ENCODE measurements at regions not wholly inside any gene's neighbourhood (a gene's known extent, or its start where the extent isn't known, plus 50 kb on each side); places are given as distances from the start of the nearest gene placed in this dataset.
"Not testable (repeated sequence)": the region's sequence is repeated elsewhere in the genome, so short reads cannot be mapped to it uniquely, and the experiment has no call there.

GRCh38 chr4:65007841-65008439 lies 598.7 kb upstream of the TECRL start:
- in situ Hi-C loops (cut with HindIII; ENCODE audit: low sequenced_read_pairs), result no loop called here

DNA sequence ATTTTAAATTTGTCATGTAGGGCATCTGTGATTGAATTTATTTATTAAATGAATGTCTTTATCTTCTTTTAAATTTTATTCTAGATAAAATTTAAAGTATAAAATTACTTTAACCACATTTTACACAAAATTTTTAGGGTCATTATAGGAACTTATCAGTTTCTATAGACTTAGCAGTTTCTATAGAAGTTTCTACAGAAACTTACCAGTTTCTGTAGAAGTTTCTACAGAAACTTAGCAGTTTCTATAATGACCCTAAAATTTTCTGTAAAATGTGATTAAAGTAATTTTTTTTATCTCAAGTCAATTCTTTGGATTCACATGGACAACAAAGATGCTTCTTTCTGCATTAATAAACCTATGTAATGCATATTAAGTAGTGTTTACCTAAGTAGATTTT lies 565.9 kb upstream of the TECRL start:
- in situ Hi-C loops (cut with HindIII; ENCODE audit: low sequenced_read_pairs), result no loop called here

DNA sequence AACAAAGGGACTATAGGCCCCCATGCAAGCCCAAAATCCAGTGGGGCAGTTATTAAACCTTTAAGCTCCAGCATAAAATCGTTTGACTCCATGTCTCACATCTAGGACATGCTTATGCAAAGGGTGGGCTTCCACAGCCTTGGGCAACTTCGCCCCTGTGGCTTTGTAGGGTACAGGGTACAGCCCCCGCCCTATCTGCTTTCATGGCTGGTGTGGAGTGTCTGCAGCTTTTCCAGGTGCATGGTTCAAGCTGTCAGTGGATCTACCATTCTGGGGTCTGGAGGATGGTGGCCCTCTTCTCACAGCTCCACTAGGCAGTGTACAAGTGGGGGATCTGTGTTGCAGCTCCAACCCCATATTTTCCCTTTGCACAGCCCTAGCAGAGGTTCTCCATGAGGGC lies 559.8 kb upstream of the TECRL start:
- in situ Hi-C loops (cut with HindIII; ENCODE audit: low sequenced_read_pairs), result no loop called here

DNA sequence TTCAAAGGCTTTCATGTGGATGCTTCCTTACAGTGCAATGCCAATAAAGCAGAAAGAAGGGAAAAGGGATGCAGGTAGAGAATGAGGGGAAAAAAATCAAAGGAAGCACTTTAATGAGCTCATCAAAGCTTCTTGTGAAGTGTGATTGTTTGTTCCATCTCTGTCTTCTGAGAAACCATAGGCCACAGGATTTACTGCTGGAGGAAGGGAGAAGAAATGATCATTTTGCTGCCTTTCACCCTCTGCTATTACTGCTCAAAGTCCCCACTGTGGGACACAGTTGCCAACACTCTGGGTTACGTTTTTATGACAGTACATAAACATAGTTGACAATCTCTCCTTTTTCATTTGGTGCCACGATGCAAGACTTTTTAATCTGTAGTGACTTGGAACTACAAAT lies 558.0 kb upstream of the TECRL start:
- in situ Hi-C loops (cut with HindIII; ENCODE audit: low sequenced_read_pairs), result no loop called here

- in situ Hi-C loops (cut with HindIII; ENCODE audit: low sequenced_read_pairs), result no loop called here
These were observed 551.3 kb upstream of the TECRL start for GRCh38 chr4:64960516-64960915.

- in situ Hi-C loops (cut with HindIII; ENCODE audit: low sequenced_read_pairs), result no loop called here
These were observed 531.4 kb upstream of the TECRL start for GRCh38 chr4:64940698-64941097.

DNA sequence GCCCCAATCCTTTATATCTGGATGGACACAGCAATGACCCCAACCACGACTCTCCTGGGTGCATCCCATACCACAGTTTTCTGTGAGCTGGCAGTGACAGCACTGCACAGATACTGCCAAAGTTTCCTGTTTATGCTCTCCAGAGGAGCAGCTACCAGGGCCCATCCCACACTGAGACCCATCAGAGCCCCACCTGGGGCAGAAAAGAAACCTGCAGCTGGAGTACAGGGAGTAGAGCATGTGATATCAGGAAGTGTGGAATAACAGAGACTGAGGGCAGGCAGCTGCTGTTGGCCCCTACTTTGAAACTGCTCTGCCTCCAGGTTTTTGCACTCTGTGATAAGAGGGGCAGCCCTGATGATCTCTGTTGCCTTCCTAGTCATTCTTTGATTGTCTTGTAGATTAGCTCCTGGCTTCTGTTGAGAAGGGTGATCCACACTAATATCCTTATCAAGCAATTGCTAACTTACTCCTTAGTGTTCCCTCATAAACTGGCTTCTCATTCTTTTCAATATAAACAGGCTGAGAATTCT lies 526.3 kb upstream of the TECRL start:
- in situ Hi-C loops (cut with HindIII; ENCODE audit: low sequenced_read_pairs), result no loop called here

DNA sequence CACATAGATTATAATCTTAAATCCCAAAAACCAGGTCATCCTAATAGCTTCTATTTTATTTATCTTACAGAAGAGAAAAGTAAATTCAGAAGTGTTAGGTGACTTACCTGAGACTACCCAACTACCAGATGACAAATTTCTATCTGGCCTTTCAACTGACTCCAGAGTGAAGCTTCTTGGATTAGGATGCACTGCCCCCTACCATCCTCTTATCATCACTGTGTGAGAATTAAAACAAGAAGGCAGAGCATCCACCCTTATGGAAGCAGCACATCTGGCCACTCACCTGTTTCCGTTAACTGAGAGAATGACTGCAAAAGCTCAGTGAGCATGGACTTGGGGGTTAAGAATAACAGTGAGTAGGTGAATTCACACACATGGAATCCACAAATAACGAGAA lies 502.6 kb upstream of the TECRL start:
- in situ Hi-C loops (cut with HindIII; ENCODE audit: low sequenced_read_pairs), result no loop called here

- in situ Hi-C loops (cut with HindIII; ENCODE audit: low sequenced_read_pairs), result no loop called here
These were observed 494.7 kb upstream of the TECRL start for GRCh38 chr4:64903986-64904385.

DNA sequence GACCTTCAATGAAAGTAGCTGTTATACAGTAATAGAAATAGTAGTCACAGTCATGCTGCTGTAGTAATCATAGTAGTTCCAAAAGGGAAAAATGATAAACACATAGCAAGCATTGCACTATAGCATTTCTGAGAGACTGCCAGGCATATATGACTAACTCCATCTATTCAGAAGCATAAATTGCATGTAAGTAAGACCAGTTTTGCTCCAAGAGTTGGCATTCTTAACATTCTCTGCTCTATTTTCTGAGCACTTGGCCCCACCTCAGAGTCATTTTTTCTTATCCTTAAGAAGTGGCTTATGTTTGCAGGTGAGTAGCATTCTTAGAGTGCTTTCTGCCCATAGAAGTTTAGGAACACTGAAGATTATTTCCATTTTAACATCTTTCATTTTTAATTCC lies 490.3 kb upstream of the TECRL start:
- in situ Hi-C loops (cut with HindIII; ENCODE audit: low sequenced_read_pairs), result no loop called here

- in situ Hi-C loops (cut with HindIII; ENCODE audit: low sequenced_read_pairs), result not testable (repeated sequence)
These were observed 489.8 kb upstream of the TECRL start for GRCh38 chr4:64899030-64899429.

GRCh38 chr4:64897683-64898082 lies 488.4 kb upstream of the TECRL start:
- in situ Hi-C loops (cut with HindIII; ENCODE audit: low sequenced_read_pairs), result no loop called here

DNA sequence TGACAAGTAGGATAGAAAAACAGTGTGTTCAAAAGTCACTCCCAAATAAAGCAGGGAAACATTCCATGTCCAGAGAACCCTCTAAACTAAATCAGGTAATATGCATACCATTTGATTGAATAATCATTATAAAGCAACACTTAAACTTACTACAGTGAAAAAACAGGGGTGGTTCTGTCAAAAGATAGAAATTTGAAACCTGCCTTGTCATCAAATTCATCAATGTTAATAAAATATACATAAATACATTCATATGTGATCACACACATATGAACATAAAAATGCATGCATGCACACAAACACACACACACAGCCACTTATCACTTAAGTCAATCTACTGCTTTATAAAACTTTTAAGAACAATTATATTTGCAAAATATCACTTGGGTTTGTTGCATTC lies 485.8 kb upstream of the TECRL start:
- in situ Hi-C loops (cut with HindIII; ENCODE audit: low sequenced_read_pairs), result no loop called here

- in situ Hi-C loops (cut with HindIII; ENCODE audit: low sequenced_read_pairs), result no loop called here
These were observed 484.0 kb upstream of the TECRL start for GRCh38 chr4:64893205-64893604.

DNA sequence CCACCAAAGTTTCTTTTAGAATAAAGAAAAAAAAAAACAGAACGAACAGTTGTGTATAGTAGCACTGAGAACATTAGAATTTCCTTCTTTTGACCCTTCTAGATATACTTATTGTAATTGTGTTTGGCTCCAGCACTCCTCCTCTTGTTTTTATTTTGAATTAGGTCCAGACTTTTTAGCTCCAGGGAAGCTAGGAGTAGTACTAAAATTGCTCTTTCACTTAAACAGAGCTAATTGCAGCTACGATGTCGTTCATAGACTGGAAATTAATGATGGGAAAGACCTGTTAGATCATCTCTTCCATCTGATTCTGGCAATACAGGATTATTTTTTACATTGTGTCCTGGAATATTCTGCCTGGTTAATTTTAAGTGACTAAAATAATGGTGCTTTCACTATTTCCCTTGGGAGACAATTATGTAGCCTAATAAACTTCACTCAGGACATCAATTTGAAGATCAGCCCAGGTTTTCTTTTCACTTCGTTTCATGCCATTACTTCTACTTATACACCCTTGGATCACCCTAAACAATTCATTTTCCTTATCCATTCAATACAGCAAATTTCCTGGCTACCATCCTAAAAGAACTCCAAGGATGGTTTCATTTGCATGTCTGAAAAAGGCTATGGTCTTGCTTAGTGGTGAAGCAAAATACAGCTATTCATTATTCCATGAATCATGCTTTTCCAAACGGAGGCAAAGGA lies 480.8 kb upstream of the TECRL start:
- in situ Hi-C loops (cut with HindIII; ENCODE audit: low sequenced_read_pairs), result no loop called here

- in situ Hi-C loops (cut with HindIII; ENCODE audit: low sequenced_read_pairs), result no loop called here
These were observed 474.0 kb upstream of the TECRL start for GRCh38 chr4:64883087-64883807.

- in situ Hi-C loops (cut with HindIII; ENCODE audit: low sequenced_read_pairs), result no loop called here
These were observed 473.2 kb upstream of the TECRL start for GRCh38 chr4:64882311-64883086.

DNA sequence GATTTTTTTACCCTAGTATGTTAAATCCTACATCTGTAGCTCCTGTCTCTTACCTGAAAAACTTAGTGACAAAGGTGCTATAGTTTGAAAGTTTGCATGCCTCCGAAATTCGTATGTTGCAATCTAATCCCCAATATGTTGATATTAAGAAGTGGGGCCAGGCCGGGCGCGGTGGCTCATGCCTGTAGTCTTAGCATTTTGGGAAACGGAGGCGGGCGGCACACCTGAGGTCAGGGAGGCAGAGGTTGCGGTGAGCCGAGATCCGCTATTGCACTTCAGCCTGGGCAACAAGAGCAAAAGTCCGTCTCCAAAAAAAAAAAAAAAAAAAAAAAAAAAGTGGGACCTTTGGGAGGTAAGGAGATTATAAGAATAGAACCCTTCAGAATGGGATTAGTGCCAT lies 471.3 kb upstream of the TECRL start:
- in situ Hi-C loops (cut with HindIII; ENCODE audit: low sequenced_read_pairs), result no loop called here

DNA sequence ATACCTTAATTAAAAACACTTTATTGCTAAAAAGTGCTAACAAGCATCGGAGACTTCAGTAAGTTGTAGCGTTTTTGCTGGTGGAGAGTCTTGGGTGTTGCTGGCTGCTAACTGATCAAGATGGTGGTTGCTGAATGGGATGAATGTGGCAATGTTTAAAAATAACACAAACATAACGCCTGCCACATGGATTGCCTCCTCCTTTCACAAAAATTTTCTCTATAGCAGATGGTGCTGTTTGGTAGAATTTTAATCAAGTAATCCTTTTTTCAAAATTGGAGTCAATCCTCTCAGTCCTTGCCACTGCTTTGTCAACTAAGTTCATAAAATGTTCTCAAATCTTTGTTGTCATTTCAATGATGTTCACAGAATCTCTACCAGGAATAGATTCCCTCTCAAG lies 466.8 kb upstream of the TECRL start:
- in situ Hi-C loops (cut with HindIII; ENCODE audit: low sequenced_read_pairs), result no loop called here

DNA sequence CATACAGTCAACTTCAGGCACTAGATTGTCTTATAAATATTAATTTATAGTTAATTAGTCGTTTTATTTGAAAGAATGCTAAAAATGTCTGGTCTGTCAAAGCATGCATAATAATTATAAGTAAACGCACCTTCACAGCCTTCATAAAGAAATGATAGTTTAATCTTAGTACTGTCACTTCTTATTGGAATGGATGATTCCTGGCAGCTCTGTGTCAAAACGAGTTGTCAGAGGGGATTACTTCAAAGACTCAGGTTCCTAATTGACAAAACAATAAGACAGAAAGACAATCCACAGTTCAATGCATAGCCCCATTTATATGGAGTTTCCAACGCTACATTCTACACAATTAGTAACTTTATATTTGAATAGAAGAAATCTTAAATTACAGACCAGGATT lies 461.3 kb upstream of the TECRL start:
- in situ Hi-C loops (cut with HindIII; ENCODE audit: low sequenced_read_pairs), result no loop called here

DNA sequence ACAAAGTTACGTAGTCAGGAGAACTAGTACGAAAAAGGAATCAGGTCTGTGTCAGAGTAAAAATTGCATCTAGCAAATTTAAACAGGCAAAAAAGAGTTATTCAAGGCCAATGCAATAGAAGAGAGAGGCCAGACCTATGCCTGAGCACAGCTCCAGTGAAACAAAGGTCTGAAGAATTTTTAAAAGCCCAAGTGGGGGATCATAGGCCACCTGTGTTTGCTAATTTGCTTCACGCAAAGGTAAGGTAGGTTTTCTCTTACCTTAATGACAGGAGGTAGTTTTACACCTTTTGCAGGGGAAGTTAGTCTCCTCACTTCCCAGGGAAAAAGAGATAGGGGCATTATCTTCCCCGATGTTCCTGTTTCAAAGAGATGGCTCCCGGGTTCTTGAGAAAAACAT lies 448.6 kb upstream of the TECRL start:
- in situ Hi-C loops (cut with HindIII; ENCODE audit: low sequenced_read_pairs), result no loop called here

All from DLD1 (cell line).